Cerebellar cortex (tissue), 1 donor: ENCODE measurements at regions not wholly inside any gene's neighbourhood (a gene's known extent, or its start where the extent isn't known, plus 50 kb on each side); places are given as distances from the start of the nearest gene placed in this dataset.
A peak's percentile ranks its signal among the peaks of the same experiment; 100 is the strongest.

Source experiments
- DNase-seq: peaks from one replicate; pipeline ENCODE4 v3.0.0-alpha.2; 2015; ENCODE audit warnings: low spot score

DNA sequence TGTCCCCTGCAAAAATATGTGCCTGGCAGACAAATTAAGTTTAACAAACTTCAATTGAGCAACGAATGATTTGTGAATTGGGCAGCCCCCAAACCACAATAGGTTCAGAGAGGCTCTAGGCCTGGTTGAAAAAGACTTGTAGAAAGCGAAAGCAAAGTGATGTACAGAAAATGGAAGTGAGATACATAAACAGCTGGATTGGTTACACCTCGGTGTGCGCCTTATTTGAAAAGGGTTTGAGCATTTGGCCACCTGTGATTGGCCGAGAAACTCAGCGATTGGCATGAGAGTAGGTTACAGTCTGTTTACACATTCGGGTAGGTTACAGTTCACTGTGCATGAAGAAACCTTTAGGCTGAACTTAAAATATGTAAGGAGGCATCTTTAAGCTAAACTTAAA, 136.9 kb downstream of the CD83 start:
- DNase-seq: no peak

DNA sequence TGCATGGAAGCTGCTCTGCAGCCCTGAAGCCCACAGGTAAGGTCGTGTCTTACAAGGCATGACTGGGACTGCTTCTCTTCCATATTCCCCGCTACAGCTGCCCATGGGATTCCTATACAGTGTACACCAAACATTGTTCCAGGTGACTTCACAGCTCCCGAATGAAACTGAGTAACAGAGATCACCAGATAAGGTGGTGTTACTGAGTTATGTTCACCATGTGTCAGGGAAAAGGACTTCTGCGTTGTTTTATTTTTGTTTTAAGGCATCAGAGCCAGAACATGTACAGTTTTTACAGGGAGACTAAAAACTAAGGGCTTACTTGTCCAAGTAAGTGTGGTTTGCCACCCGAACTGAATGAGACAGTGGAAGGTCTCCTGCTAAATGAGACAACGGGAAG, 138.3 kb downstream of the CD83 start:
- no peak for DNase-seq

DNA sequence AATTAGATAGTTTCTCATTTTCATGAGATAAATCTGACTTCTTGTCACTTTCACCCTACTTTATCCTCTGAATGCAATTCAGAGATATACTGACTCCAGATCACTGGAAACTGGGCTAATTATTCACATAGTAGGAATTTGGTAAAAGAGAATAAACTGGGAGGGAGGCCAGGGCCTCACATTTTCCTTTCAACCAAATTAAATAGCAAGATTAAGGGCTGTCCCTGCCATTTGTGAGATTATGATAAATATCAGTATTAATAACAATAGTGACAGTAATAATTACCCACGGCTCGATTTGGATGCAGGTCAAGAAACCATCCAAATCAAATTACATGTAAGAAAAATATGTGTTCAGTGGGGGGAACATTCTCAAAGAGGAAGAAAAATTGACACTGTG, 140.5 kb downstream of the CD83 start:
- DNase-seq: no peak

DNA sequence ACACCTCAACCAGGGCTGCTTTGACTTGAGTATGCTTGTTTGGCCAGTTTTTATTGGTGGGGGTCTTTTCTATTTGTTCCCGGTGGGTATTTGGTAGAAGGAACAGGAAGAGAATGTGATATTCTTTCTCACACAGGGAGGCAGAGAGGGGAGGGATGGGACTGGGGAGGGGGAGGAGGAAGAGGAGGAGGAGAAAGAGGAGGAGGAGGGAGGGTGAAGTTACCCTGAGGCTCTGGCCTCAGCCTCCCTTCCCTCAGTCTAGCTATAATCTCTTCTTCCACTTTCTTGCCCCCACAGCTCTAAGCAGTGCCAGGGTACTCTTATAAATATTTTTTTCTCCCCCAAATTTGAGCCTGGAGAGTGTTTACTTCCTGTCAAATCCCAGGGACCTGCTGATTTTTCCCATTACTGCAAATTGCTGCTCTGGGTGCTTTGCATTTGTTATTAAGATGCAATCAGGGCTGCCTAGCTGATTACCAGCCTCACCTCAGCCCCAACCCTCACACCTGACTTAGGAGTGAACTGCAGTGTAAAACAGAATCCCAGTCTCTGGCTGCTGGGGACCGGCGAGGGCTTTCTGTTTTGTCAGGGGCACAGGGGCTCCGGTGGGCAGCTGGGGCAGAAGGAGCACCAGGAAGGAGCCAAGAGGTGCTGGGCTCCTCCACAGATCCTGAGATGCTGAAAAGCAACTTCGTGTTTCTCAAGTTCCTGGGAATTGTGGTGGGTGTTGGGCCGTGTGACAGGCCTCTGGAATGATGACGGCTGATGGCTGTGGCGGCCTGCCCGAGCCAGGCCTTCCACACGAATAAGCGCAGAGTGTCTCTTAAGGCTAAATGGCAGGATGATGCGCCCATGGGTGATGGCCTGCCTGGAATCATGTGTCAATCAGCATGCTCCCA, 141.4 kb downstream of the CD83 start:
- DNase-seq: no peak

DNA sequence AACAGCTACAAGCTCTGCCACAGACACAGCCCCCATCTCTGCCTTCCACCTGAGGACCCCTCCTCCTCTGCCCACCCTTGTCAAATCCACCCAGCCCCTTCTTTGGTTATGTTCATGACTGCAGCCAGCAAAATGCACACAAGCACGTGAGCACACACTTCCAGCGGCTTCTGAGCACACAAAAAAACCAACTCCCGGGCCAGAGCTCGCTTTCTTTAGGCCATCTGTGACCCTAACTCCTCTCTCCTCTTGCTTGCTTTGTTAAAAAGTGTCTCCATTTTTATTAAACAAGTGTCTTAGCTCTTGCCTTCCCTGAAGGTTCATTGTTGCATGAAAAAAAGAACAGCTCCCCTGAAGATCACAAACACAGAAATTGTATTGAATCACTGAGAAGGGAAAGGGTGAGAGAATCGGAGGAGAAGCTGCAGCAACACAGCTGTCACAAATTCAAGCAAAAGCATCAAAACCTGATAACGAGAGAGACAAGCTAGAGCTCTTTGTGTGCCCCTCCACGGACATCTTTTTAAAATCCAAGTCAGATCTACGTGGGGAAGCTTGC, 142.1 kb downstream of the CD83 start:
- no peak for DNase-seq

DNA sequence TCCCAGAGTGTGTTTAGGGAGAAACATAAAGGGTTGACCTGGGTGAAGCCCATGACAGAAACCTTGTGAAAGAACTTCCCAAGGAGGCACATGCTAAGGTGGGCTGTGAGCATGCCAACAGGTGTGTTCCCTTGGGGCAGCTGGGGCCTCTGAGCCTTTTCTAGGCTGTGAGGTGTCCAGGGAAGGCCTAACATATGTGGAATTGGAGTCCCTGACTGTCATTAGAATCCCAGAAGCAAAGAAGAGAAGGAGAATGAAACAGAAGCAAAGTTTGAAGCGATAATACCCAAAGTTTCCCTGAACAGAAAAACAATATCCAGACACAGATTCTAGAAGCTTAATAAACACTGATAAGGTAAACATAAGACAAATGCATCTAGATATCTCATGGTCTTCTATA, 143.3 kb downstream of the CD83 start:
- DNase-seq: no peak

DNA sequence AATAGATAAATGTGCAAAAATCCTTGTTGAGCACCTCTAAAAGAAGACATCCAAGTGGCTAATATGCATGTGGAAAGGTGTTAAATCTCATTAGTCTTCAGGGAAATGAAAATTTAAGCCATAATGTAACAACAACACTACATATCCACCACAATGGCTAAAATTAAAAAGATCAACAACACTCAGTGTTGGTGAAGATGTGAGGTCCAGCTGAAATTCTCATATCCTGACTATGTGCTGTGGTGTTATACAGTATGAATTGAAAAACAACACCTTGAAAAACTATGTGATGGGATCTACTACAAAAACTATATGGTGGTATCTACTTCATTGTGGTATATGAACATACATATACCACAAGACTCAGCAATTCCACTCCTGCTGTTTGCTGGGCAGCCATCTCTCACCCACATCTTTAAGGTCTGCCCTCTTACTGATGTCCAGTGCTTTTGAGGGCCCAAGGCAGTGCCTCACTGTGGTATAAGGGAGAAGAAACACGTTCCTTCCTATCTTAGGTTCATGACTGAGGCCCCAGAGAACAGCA, 146.4 kb downstream of the CD83 start:
- DNase-seq: no peak

DNA sequence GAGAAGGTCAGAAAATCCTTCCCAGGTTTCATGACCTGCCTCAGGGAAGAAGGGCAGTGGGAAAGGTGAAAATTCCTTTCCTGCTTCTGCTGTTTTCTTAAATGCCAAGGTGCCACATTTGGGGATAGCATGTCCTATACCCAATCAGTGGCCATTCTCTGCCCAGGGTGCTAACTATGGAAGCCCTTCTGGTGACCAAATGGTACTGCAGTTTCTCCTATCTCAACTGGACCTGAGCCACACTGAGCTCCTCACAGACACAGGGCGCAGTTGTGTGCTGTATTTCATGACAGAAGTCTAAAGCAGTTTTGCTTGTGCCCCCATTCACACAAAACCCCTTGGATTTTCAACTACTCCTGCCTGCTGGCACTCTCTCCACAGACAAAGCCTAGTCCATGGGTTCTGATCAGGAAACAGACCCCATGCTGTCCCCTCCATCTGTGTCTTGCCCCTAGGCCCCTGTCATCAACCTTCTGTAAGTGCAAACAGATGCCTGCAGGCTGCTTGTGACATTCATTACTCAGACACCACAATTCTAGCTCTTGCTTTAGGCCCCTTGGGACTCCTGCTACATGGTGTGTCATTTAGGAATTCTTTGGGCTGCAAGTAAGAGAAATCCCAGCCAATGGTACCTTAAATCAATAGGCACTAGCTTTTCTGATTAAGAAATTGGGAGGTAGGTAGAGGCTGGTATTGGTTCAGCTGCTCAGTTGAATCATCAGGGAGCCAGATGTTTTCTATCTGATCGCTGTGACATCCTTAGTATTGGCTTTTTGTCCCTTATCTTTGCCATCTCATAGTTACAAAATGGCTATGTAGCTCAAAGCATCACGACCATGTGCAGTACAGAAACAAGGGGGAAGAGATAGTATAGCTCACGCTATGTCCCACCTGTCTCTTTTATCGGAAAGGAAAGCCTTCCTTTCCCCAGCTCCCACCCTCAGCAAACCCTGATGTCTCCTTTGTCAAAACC, 147.8 kb downstream of the CD83 start:
- no peak for DNase-seq

DNA sequence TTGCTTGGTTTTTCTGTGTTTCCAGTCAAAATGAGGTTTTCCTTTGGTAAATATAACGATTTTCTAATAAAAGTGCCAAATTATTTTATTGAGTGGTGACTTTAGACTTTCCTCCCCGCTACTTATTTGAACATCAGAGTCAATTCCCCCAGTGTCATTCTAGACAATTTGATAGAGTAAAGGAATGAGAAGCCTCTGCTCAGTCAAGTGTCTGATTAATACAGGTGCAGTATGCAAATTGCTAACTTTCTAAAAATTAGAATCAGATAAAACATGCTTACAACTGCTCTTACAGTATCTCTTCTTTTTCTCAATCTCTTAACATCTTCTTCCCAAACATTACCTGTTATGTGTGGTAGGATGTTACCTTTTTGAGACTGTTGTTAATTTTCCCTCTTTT, 148.7 kb downstream of the CD83 start:
- no peak for DNase-seq

DNA sequence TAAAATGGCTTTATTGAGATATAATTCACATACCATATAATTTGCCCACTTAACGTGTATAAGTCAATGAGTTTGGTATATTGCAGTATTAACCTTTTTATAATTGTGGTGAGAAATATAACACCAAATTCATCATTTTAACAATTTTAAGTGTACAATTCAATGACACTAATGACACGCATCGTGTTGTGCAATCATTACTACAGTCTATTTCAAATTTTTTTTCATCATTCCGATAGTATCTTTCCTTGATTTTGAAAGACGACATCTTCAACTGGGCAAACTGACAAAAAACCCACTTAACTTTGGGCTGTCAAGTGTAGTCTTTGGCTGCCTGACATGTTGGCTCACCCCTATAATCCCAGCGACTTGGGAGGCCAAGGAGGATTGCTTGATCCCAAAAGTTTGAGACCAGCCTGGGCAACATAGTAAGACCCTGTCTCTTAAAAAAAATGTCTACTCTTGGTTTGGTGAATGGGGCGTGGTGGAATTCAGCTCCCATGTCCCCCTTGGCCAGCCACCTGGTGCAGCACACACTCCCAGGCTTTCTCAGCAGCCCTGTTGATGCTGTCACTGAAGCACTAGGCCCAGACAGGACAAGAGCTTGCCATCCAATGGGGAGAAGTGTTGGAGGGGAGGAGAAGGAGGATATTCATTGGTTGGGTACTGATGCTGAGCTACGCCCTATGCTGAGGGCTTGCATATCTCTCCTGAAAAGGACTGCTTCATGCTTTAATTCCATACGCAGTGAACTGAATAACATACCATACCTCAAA, 150.5 kb downstream of the CD83 start:
- no peak for DNase-seq

DNA sequence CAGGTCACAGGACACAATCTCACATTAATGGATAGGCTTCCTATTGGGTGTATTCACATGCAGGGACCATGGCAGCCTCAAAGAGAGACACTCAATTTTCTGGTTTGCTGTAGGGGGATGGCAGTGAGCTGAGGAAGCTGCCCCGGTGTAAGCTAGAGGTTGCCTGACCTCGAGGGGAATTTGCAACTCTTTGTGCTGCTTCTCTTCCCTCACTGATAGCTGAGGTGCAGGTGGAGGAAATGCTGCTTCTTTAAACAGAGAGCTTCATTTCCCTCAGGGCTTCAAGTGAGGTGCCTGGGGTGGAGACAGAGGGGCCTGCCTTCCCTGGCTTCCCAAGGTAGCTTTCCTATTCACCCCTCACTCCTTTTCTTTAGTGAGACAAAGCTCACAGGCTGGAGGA, 151.9 kb downstream of the CD83 start:
- DNase-seq: no peak

DNA sequence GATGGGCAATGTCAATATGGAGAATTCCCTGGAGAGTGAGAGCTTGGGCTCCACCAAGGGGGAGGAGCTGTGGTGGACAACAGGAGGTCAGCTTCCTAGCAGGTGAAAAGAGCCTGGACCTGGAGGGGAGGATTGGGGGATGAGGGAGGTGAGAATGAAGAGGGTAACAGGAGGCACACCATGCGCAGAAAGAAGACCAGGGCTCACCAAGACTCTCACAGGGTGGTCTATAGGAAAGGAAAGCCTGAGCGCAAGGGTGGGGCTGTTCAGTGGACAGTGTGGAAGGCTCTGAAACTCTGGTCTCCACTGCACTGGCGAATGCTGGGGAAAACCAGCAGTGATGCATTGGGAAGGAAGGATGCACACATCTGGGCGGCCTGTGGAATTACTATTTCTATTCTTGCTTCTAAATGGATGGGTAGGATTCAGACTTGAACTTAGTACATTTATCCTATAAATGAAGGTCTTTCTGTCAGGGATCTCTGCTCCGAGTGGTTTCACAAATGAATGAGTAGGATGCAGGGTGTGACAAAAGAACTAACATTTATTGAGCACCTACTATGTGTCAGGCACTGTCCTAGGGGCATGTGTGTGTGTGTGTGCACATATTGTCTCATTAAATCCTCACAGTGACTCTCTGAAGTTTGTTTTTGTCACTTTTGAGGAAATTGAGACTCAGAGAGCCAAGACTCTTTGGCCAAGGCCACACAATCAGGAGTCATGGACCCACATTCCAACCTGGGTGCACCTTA, 152.7 kb downstream of the CD83 start:
- DNase-seq: no peak

DNA sequence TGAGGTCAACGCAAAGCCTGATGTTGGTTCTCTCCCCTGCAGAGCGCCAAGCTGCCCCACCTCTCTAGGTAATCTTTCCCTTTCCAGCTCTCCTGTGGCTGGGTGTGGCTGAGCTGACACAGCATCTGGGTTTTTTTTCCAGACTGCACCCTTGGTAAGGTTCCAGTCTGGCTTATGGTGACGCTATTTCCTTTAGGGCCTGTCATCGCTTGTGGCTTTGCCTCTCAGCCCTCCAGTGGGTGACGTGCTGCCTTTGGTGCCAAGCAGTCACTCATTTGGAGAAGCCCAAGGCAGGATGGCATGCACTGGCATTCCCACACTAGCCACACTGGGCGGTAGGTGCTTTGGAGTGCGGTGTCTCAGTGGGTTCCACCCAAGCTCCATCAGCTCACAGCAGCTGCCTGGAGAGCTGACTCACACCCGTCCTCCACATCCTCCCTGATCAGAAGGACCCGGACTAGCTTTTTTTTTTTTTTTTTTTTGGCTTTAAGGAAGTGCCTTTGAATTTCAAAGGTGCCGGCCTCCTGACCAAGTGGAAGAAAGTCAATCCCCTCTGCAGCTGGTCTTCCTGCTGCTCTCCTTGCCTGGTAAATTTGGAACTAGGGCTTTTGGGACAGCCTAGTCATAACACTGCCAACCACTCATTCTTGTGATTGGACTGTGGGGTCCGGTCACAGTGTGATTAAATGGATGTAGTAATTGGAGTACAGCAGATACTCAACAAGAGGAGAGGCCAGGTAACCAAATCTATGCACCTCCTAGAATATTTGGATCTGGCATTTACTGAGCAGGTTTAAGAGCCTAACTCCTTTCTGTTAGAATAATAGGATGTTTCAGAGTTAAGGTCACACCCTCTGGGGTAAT, 153.6 kb downstream of the CD83 start:
- DNase-seq: no peak

DNA sequence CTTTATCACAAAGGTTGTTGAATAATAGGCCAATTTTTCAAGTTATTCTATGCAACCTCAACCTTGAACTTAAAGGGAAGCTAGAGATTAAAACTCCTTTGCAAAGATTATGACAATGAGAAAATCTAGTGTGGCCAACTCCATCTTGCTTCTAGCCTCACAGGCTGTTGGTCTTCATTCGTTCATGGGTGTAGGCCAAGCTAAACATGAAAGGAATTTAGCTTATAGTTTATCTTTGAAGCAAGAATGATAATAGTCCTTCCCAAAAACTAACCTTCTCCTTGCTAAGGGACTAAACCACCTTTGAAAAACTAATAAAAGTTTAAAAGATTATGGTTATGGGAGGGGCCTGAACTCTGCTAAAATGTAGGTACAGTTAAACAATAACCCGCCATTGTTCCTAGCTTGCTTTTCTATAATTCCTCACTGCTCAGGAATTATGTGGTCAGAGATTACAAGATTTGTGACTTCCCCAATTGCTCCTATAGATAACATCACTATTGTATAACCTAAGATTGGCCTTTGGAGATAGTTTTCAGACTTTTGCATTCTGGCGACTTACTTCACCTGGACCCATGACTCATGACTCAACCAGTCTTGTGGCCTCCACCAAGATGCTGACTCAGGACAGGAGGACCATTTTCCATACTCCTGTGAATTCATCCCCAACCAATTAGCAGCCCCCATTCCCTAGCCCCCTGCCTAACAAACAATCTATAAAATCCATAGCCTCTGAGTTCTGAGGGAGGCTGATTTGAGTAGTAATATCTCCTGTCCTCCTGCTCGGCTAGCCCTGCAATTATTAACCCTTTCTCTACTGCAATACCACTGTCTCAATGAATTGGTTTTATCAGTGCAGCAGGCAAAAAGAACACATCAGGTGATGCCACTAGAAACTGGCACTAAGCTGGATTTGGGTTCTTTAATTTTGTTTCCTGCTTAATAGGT, 154.5 kb downstream of the CD83 start:
- DNase-seq: no peak

DNA sequence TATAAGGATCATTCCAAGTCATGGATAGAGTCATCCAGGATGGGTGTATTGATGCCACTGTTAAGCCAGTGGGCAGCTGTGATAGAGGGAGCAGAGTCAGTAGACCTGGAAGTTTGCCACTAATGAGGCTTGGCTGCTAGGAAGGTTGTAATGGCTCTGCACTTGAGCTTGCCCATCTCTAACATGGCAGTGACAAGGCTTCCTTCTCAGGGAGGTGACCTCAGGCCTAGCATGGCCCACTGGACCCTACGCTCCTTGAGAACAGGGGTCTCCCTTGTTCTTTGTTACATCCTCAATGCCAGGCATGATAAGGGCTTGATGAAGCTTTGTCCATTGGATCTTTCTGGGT, 155.1 kb downstream of the CD83 start:
- no peak for DNase-seq

DNA sequence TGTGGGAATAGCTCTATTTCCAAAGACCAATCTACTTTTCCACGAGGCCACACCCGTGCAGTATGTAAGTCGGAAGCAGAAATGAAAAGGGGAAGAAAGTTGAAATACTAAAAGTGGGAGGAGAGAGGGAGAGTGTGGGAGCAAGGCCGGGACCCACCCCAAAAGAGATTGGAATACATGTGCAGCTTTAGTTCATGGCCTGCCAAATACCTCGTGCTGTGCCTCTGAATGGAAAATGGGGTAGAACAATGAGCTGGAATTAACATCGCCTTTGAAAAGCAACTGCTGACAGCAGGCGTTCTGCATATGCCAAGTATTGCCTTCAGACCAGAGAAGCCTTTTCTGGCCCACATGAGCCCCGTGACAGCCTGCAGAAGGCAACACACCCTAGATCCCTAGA, 155.6 kb downstream of the CD83 start:
- DNase-seq: peak; percentile 86

DNA sequence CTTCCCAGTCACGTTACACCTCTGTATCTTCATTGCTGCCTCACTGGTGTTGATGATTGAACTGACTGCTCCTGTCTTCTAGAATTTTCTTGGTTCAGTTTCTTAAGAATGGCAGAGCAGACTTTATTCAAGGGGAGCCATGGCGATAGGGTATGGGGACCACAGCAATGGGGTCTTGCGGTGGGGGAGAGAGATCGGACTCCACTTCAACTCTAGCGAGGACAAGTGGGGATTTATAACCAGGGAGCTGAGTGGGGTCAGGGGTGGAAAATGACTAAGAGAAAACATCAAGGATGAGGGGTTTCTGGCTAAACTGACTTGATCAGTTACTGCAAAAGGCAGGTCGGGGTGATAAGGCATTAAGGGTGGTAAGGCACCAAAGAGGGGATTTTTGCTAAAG, 156.4 kb downstream of the CD83 start:
- DNase-seq: no peak

DNA sequence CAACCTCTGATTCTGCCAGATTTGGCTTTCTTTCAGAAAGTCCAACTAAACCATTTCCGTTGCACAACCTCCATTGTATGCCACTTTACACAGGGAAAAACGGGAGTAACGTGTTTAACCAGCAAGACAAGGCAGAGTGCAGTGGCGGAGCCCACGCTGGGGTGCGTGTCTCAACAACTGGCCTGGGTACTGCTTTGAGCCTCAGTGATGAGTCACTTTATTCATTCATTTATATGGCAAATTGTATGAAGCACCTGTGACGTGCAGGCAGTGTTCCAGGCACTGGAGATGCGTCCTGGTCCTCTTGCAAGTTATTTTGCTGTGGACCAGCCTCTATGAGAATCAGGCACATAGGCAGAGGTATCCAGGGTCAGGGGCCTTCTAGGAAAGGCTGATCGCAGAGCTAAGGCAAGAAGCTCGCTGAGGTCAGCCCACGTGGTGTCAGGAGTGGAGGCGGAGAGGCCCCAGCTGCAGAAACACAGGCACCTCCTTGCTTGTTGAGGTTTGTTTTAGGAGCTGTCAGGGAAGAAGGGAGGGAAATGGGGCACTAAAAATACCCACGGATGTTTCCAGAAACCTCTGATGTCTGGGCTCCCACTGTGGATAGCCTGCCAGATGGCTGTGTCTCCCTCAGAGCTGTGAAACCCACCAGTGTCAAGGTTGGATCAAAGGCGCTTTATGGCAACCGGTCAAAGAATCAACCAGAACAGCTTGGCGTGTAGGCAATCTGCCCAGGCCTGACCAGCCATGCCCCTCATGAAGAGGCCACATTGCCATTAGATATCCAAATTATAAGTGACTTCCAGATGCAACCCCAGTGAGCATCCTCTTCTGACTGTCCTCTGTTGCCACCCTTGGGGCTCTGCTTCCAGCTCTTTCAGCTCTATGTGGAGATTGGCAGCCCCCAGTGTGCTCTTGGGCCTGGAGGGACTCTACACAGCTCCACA, 157.2 kb downstream of the CD83 start:
- DNase-seq: peak; percentile 53
